ENCODE measurements at regions not wholly inside any gene's neighbourhood (a gene's known extent, or its start where the extent isn't known, plus 50 kb on each side); places are given as distances from the start of the nearest gene placed in this dataset.

GRCh38 chr3:181623924-181624694, 87.6 kb upstream of the SOX2 start:
- Histone ChIP-seq H3K27me3 (ENCODE audit: control insufficient read depth, insufficient read depth, low read length) (no peaks in the 10 kb centered on the region), H3K4me3 (ENCODE audit: low read length) (no peak overlapping the region), H3K27ac (ENCODE audit: low read length) (no peak overlapping the region), H3K9me3 (ENCODE audit: control insufficient read depth, insufficient read depth, low read length) (no peaks in the 10 kb centered on the region), H3K36me3 (ENCODE audit: control insufficient read depth, insufficient read depth, low read length) (no peaks in the 10 kb centered on the region), H3K4me1 (ENCODE audit: control insufficient read depth, insufficient read depth, low read length) (no peaks in the 10 kb centered on the region)
- no CpG with 5 or more reads among the region's 4 CpGs for WGBS (ENCODE audit: insufficient coverage, insufficient read length)
- no peak for DNase-seq (ENCODE audit: low read depth, low spot score)

GRCh38 chr3:181622365-181622764, 89.4 kb upstream of the SOX2 start:
- Histone ChIP-seq H3K4me1 (ENCODE audit: control insufficient read depth, insufficient read depth, low read length) (no peaks in the 10 kb centered on the region), H3K4me3 (ENCODE audit: low read length) (no peak overlapping the region), H3K36me3 (ENCODE audit: control insufficient read depth, insufficient read depth, low read length) (no peaks in the 10 kb centered on the region), H3K9me3 (ENCODE audit: control insufficient read depth, insufficient read depth, low read length) (no peaks in the 10 kb centered on the region), H3K27me3 (ENCODE audit: control insufficient read depth, insufficient read depth, low read length) (no peaks in the 10 kb centered on the region), H3K27ac (ENCODE audit: low read length) (no peak overlapping the region)
- DNase-seq (ENCODE audit: low read depth, low spot score): no peak
- no CpG with 5 or more reads among the region's 6 CpGs for WGBS (ENCODE audit: insufficient coverage, insufficient read length)

GRCh38 chr3:181619897-181620296, 91.8 kb upstream of the SOX2 start:
- Histone ChIP-seq H3K36me3 (ENCODE audit: control insufficient read depth, insufficient read depth, low read length) (no peaks in the 10 kb centered on the region), H3K4me1 (ENCODE audit: control insufficient read depth, insufficient read depth, low read length) (no peaks in the 10 kb centered on the region), H3K9me3 (ENCODE audit: control insufficient read depth, insufficient read depth, low read length) (no peaks in the 10 kb centered on the region), H3K27me3 (ENCODE audit: control insufficient read depth, insufficient read depth, low read length) (no peaks in the 10 kb centered on the region), H3K27ac (ENCODE audit: low read length) (no peak overlapping the region), H3K4me3 (ENCODE audit: low read length) (no peak overlapping the region)
- WGBS (ENCODE audit: insufficient coverage, insufficient read length): no CpG with 5 or more reads among the region's 1 CpG
- DNase-seq (ENCODE audit: low read depth, low spot score): no peak

GRCh38 chr3:181618260-181618659, 93.5 kb upstream of the SOX2 start:
- no CpG with 5 or more reads among the region's 1 CpG for WGBS (ENCODE audit: insufficient coverage, insufficient read length)
- H3K27ac ChIP-seq (ENCODE audit: low read length): no peak overlapping the region
- H3K4me1 ChIP-seq (ENCODE audit: control insufficient read depth, insufficient read depth, low read length): no peaks in the 10 kb centered on the region
- no peaks in the 10 kb centered on the region for H3K27me3 ChIP-seq (ENCODE audit: control insufficient read depth, insufficient read depth, low read length)
- H3K9me3 ChIP-seq (ENCODE audit: control insufficient read depth, insufficient read depth, low read length): no peaks in the 10 kb centered on the region
- H3K36me3 ChIP-seq (ENCODE audit: control insufficient read depth, insufficient read depth, low read length): no peaks in the 10 kb centered on the region
- DNase-seq (ENCODE audit: low read depth, low spot score): no peak
- no peak overlapping the region for H3K4me3 ChIP-seq (ENCODE audit: low read length)

GRCh38 chr3:181616088-181617070, 95.3 kb upstream of the SOX2 start:
- no CpG with 5 or more reads among the region's 2 CpGs for WGBS (ENCODE audit: insufficient coverage, insufficient read length)
- no peak overlapping the region for H3K27ac ChIP-seq (ENCODE audit: low read length)
- H3K9me3 ChIP-seq (ENCODE audit: control insufficient read depth, insufficient read depth, low read length): no peaks in the 10 kb centered on the region
- DNase-seq (ENCODE audit: low read depth, low spot score): no peak
- no peaks in the 10 kb centered on the region for H3K36me3 ChIP-seq (ENCODE audit: control insufficient read depth, insufficient read depth, low read length)
- no peaks in the 10 kb centered on the region for H3K27me3 ChIP-seq (ENCODE audit: control insufficient read depth, insufficient read depth, low read length)
- no peak overlapping the region for H3K4me3 ChIP-seq (ENCODE audit: low read length)
- no peaks in the 10 kb centered on the region for H3K4me1 ChIP-seq (ENCODE audit: control insufficient read depth, insufficient read depth, low read length)

GRCh38 chr3:181615666-181616065, 96.1 kb upstream of the SOX2 start:
- no peak for DNase-seq (ENCODE audit: low read depth, low spot score)
- no peaks in the 10 kb centered on the region for H3K27me3 ChIP-seq (ENCODE audit: control insufficient read depth, insufficient read depth, low read length)

GRCh38 chr3:181614878-181615277, 96.8 kb upstream of the SOX2 start:
- no peak for DNase-seq (ENCODE audit: low read depth, low spot score)
- Histone ChIP-seq H3K27ac (ENCODE audit: low read length) (no peak overlapping the region), H3K4me1 (ENCODE audit: control insufficient read depth, insufficient read depth, low read length) (no peaks in the 10 kb centered on the region; the same call in 1 of the 2 replicates), H3K36me3 (ENCODE audit: control insufficient read depth, insufficient read depth, low read length) (no peaks in the 10 kb centered on the region), H3K27me3 (ENCODE audit: control insufficient read depth, insufficient read depth, low read length) (no peaks in the 10 kb centered on the region), H3K9me3 (ENCODE audit: control insufficient read depth, insufficient read depth, low read length) (no peaks in the 10 kb centered on the region), H3K4me3 (ENCODE audit: low read length) (no peak overlapping the region)

More at GRCh38 chr3:181615666-181616065, 96.1 kb upstream of the SOX2 start:
- H3K27ac ChIP-seq (ENCODE audit: low read length): no peak overlapping the region
- no peak overlapping the region for H3K4me3 ChIP-seq (ENCODE audit: low read length)
- H3K4me1 ChIP-seq (ENCODE audit: control insufficient read depth, insufficient read depth, low read length): no peaks in the 10 kb centered on the region
- no peaks in the 10 kb centered on the region for H3K9me3 ChIP-seq (ENCODE audit: control insufficient read depth, insufficient read depth, low read length)
- H3K36me3 ChIP-seq (ENCODE audit: control insufficient read depth, insufficient read depth, low read length): no peaks in the 10 kb centered on the region

- Histone ChIP-seq H3K9me3 (ENCODE audit: control insufficient read depth, insufficient read depth, low read length) (no peaks in the 10 kb centered on the region), H3K27me3 (ENCODE audit: control insufficient read depth, insufficient read depth, low read length) (no peaks in the 10 kb centered on the region), H3K36me3 (ENCODE audit: control insufficient read depth, insufficient read depth, low read length) (no peaks in the 10 kb centered on the region), H3K4me3 (ENCODE audit: low read length) (no peak overlapping the region), H3K27ac (ENCODE audit: low read length) (no peak overlapping the region), H3K4me1 (ENCODE audit: control insufficient read depth, insufficient read depth, low read length) (no peaks in the 10 kb centered on the region; the same call in 1 of the 2 replicates)
- no CpG with 5 or more reads among the region's 1 CpG for WGBS (ENCODE audit: insufficient coverage, insufficient read length)
- DNase-seq (ENCODE audit: low read depth, low spot score): no peak
Measured at GRCh38 chr3:181613813-181614212, 97.9 kb upstream of the SOX2 start.

- Histone ChIP-seq H3K36me3 (ENCODE audit: control insufficient read depth, insufficient read depth, low read length) (no peaks in the 10 kb centered on the region), H3K27ac (ENCODE audit: low read length) (no peak overlapping the region), H3K27me3 (ENCODE audit: control insufficient read depth, insufficient read depth, low read length) (no peaks in the 10 kb centered on the region), H3K4me1 (ENCODE audit: control insufficient read depth, insufficient read depth, low read length) (no peaks in the 10 kb centered on the region; the same call in 1 of the 2 replicates), H3K4me3 (ENCODE audit: low read length) (no peak overlapping the region), H3K9me3 (ENCODE audit: control insufficient read depth, insufficient read depth, low read length) (no peaks in the 10 kb centered on the region)
- WGBS (ENCODE audit: insufficient coverage, insufficient read length): no CpG with 5 or more reads among the region's 1 CpG
- no peak for DNase-seq (ENCODE audit: low read depth, low spot score)
Measured at GRCh38 chr3:181613191-181613590, 98.5 kb upstream of the SOX2 start.

- no peaks in the 10 kb centered on the region for H3K36me3 ChIP-seq (ENCODE audit: control insufficient read depth, insufficient read depth, low read length)
- WGBS (ENCODE audit: insufficient coverage, insufficient read length): no CpG with 5 or more reads among the region's 2 CpGs
- H3K4me1 ChIP-seq (ENCODE audit: control insufficient read depth, insufficient read depth, low read length): no peaks in the 10 kb centered on the region; the same call in 1 of the 2 replicates
- DNase-seq (ENCODE audit: low read depth, low spot score): no peak
- no peak overlapping the region for H3K27ac ChIP-seq (ENCODE audit: low read length)
- H3K4me3 ChIP-seq (ENCODE audit: low read length): no peak overlapping the region
- no peaks in the 10 kb centered on the region for H3K27me3 ChIP-seq (ENCODE audit: control insufficient read depth, insufficient read depth, low read length)
- H3K9me3 ChIP-seq (ENCODE audit: control insufficient read depth, insufficient read depth, low read length): no peaks in the 10 kb centered on the region
Measured at GRCh38 chr3:181610973-181611265, 100.8 kb upstream of the SOX2 start.
